ENCODE measurements at regions not wholly inside any gene's neighbourhood (a gene's known extent, or its start where the extent isn't known, plus 50 kb on each side); places are given as distances from the start of the nearest gene placed in this dataset.

DNA sequence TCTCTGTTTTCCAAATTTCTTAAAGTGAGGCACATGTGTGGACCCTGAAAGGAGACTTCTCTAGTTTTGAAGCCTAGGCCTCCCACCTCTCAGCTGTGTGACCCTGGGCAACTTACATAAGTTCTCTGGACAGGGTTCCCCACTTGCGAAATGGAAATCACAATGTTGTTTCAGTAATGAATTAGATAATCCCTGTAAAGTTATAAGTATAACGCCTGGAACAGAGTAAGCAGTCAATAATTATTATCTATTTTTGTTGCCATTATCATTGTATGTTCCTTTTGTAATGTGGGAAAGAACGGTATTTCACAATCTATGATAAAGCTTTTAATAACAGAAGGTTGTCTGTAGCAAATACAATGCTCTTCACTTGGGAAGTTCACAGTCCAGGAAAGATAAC is 437.3 kb upstream of the ZNF507 start:
- DNase-seq (ENCODE audit: low spot score) (no peak), ATAC-seq (no peak), FAIRE-seq (no peak)
- H3K4me1 ChIP-seq (ENCODE audit: insufficient read depth, low read length): no peaks in the 10 kb centered on the region
- H3K79me2 ChIP-seq (ENCODE audit: insufficient read depth, low read length): no peaks in the 10 kb centered on the region
- 27% methylated on average over 3 of the region's 3 CpGs for WGBS (ENCODE audit: low lambda C conversion rate)
- H3K9me3 ChIP-seq (ENCODE audit: low read length): peaks cover 70% of the 10 kb centered on the region
- CTCF ChIA-PET (ENCODE audit: low intra/inter-chr PET ratio, low total read pairs): no interaction called here
- BruUV-seq (replicated peaks): no TSS peak
- H3K27ac ChIP-seq (ENCODE audit: extremely low read length, insufficient read depth, low read length): no peak overlapping the region
- H3K36me3 ChIP-seq (replicated peaks in 1 of 2; ENCODE audit: control insufficient read depth in 1 of 2, insufficient read depth in 2 of 2, low read length in 2 of 2): no peaks in the 10 kb centered on the region
- H3K27me3 ChIP-seq (ENCODE audit: control insufficient read depth in 1 of 2, insufficient read depth in 2 of 2, low read length in 2 of 2): no peaks in the 10 kb centered on the region
- no peak for TF ChIP-seq IRX3 (CRISPR knock-in tag; IDR thresholded peaks at IDR 0.05; ENCODE audit: borderline replicate concordance, low read depth)
- TF ChIP-seq MZF1 (CRISPR knock-in tag; IDR thresholded peaks at IDR 0.05; ENCODE audit: borderline replicate concordance): no peak
- no peak for TF ChIP-seq ZNF282 (IDR thresholded peaks at IDR 0.05; ENCODE audit: partially characterized antibody)
- no peak for TF ChIP-seq SAFB2 (CRISPR knock-in tag; IDR thresholded peaks at IDR 0.05; ENCODE audit: borderline replicate concordance, low read depth)
- H3K4me3 ChIP-seq (replicated peaks in 1 of 3; ENCODE audit: insufficient read depth in 1 of 3, low read depth in 2 of 3, low read length in 3 of 3): no peak overlapping the region
- H3K4me2 ChIP-seq (ENCODE audit: low read depth, low read length): no peak overlapping the region
- intact Hi-C loops (cut with micrococcal nuclease; ENCODE audit: unreplicated experiment) (no loop called here), in situ Hi-C loops (cut with HindIII; ENCODE audit: extremely low pct_ligation_motif_present, low pct_unique_long_range_greater_than_20kb) (no loop called here)
- POLR2A ChIA-PET: no interaction called here
- no peak overlapping the region for H2AFZ ChIP-seq (ENCODE audit: low read length)
- no peaks in the 10 kb centered on the region for H4K20me1 ChIP-seq (ENCODE audit: insufficient read depth, low read length)
- no peak overlapping the region for H3K9ac ChIP-seq (ENCODE audit: insufficient read depth, low read depth, low read length)

DNA sequence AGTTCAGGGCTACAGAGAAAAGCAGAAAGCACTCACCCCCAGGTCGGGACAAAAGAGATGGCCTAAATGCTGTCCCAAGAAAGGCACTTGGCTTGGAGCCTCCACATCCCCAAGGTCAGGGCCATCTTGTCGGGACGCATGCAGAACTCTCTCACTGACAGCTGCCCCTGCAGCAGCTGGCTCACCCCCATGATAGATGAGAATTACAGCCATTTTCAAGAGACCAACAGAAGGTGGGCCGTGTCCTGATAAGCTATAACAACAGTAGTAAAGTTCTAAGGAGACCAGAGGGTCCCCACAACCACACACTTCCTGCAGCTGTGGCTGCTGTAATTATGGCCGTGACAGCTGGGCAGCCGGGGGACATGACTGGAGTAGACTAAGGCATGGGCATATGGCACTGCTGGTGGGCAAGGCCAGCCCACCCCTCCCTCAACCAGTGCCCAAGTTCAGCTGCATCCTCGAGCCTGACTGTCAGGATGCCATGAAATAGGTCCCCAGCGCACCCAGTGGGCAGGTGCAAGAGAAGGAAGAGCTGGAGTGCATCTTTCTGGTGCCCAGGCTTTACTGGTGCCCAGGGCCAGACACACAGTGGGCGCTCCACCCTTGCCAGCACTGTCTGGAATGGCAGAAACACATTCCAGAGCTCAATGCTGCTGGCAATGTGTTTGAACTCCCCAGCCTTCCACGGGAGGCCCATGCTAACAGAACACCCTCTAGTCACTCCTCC is 436.7 kb upstream of the ZNF507 start:
- no peaks in the 10 kb centered on the region for H3K4me1 ChIP-seq (ENCODE audit: insufficient read depth, low read length)
- in situ Hi-C loops (cut with HindIII; ENCODE audit: extremely low pct_ligation_motif_present, low pct_unique_long_range_greater_than_20kb): no loop called here
- no TSS peak for BruUV-seq (replicated peaks)
- no peak overlapping the region for H3K4me2 ChIP-seq (ENCODE audit: low read depth, low read length)
- ATAC-seq: no peak
- ChIA-PET CTCF (ENCODE audit: low intra/inter-chr PET ratio, low total read pairs) (no interaction called here), POLR2A (no interaction called here)
- H4K20me1 ChIP-seq (ENCODE audit: insufficient read depth, low read length): no peaks in the 10 kb centered on the region
- H3K9ac ChIP-seq (ENCODE audit: insufficient read depth, low read depth, low read length): no peak overlapping the region
- no peaks in the 10 kb centered on the region for H3K79me2 ChIP-seq (ENCODE audit: insufficient read depth, low read length)
- H3K9me3 ChIP-seq (ENCODE audit: low read length): peaks cover 69% of the 10 kb centered on the region
- H3K4me3 ChIP-seq (replicated peaks in 1 of 3; ENCODE audit: insufficient read depth in 1 of 3, low read depth in 2 of 3, low read length in 3 of 3): no peak overlapping the region
- TF ChIP-seq HNRNPL (IDR thresholded peaks at IDR 0.05; ENCODE audit: low read depth, low read length) (0 out of 2 replicates have a peak, but pooled peaks have one; percentile 28), HOXD1 (CRISPR knock-in tag; IDR thresholded peaks at IDR 0.05) (no peak)
- TF ChIP-seq, protein P1, sequence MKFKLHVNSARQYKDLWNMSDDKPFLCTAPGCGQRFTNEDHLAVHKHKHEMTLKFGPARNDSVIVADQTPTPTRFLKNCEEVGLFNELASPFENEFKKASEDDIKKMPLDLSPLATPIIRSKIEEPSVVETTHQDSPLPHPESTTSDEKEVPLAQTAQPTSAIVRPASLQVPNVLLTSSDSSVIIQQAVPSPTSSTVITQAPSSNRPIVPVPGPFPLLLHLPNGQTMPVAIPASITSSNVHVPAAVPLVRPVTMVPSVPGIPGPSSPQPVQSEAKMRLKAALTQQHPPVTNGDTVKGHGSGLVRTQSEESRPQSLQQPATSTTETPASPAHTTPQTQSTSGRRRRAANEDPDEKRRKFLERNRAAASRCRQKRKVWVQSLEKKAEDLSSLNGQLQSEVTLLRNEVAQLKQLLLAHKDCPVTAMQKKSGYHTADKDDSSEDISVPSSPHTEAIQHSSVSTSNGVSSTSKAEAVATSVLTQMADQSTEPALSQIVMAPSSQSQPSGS (CRISPR knock-in tag; IDR thresholded peaks at IDR 0.05): no peak
- DNase-seq (ENCODE audit: low spot score): no peak
- no peak overlapping the region for H2AFZ ChIP-seq (ENCODE audit: low read length)
- no peak for FAIRE-seq
- 4% methylated on average over 4 of the region's 10 CpGs for WGBS (ENCODE audit: low lambda C conversion rate)
- intact Hi-C loops (cut with micrococcal nuclease; ENCODE audit: unreplicated experiment): no loop called here
- no peaks in the 10 kb centered on the region for H3K27me3 ChIP-seq (ENCODE audit: control insufficient read depth in 1 of 2, insufficient read depth in 2 of 2, low read length in 2 of 2)
- no peaks in the 10 kb centered on the region for H3K36me3 ChIP-seq (replicated peaks in 1 of 2; ENCODE audit: control insufficient read depth in 1 of 2, insufficient read depth in 2 of 2, low read length in 2 of 2)
- no peak overlapping the region for H3K27ac ChIP-seq (ENCODE audit: extremely low read length, insufficient read depth, low read length)

Measured in HepG2 (cell line).